ENCODE measurements at regions not wholly inside any gene's neighbourhood (a gene's known extent, or its start where the extent isn't known, plus 50 kb on each side); places are given as distances from the start of the nearest gene placed in this dataset.

- TF ChIP-seq TAF1 (conservative IDR thresholded peaks at IDR 0.05) (no peak), RAD21 (IDR thresholded peaks at IDR 0.05) (no peak), YY1 (IDR thresholded peaks at IDR 0.05) (no peak), FOXA2 (IDR thresholded peaks at IDR 0.05) (no peak), SP1 (IDR thresholded peaks at IDR 0.05) (no peak), MAX (IDR thresholded peaks at IDR 0.05) (no peak)
- TF ChIP-seq, protein P1, sequence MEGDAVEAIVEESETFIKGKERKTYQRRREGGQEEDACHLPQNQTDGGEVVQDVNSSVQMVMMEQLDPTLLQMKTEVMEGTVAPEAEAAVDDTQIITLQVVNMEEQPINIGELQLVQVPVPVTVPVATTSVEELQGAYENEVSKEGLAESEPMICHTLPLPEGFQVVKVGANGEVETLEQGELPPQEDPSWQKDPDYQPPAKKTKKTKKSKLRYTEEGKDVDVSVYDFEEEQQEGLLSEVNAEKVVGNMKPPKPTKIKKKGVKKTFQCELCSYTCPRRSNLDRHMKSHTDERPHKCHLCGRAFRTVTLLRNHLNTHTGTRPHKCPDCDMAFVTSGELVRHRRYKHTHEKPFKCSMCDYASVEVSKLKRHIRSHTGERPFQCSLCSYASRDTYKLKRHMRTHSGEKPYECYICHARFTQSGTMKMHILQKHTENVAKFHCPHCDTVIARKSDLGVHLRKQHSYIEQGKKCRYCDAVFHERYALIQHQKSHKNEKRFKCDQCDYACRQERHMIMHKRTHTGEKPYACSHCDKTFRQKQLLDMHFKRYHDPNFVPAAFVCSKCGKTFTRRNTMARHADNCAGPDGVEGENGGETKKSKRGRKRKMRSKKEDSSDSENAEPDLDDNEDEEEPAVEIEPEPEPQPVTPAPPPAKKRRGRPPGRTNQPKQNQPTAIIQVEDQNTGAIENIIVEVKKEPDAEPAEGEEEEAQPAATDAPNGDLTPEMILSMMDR (IDR thresholded peaks at IDR 0.05; ENCODE audit: low read depth, low read length, missing input control), result no peak
- TF ChIP-seq, protein P2, sequence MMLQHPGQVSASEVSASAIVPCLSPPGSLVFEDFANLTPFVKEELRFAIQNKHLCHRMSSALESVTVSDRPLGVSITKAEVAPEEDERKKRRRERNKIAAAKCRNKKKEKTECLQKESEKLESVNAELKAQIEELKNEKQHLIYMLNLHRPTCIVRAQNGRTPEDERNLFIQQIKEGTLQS (IDR thresholded peaks at IDR 0.05), result no peak
- TF ChIP-seq, protein P3, sequence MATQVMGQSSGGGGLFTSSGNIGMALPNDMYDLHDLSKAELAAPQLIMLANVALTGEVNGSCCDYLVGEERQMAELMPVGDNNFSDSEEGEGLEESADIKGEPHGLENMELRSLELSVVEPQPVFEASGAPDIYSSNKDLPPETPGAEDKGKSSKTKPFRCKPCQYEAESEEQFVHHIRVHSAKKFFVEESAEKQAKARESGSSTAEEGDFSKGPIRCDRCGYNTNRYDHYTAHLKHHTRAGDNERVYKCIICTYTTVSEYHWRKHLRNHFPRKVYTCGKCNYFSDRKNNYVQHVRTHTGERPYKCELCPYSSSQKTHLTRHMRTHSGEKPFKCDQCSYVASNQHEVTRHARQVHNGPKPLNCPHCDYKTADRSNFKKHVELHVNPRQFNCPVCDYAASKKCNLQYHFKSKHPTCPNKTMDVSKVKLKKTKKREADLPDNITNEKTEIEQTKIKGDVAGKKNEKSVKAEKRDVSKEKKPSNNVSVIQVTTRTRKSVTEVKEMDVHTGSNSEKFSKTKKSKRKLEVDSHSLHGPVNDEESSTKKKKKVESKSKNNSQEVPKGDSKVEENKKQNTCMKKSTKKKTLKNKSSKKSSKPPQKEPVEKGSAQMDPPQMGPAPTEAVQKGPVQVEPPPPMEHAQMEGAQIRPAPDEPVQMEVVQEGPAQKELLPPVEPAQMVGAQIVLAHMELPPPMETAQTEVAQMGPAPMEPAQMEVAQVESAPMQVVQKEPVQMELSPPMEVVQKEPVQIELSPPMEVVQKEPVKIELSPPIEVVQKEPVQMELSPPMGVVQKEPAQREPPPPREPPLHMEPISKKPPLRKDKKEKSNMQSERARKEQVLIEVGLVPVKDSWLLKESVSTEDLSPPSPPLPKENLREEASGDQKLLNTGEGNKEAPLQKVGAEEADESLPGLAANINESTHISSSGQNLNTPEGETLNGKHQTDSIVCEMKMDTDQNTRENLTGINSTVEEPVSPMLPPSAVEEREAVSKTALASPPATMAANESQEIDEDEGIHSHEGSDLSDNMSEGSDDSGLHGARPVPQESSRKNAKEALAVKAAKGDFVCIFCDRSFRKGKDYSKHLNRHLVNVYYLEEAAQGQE (IDR thresholded peaks at IDR 0.05), result no peak
Observed at GRCh38 chrX:82092307-82092706, 890.4 kb downstream of the SH3BGRL start.

Measured in liver (tissue), 3 donors.